ENCODE measurements at regions not wholly inside any gene's neighbourhood (a gene's known extent, or its start where the extent isn't known, plus 50 kb on each side); places are given as distances from the start of the nearest gene placed in this dataset.

DNA sequence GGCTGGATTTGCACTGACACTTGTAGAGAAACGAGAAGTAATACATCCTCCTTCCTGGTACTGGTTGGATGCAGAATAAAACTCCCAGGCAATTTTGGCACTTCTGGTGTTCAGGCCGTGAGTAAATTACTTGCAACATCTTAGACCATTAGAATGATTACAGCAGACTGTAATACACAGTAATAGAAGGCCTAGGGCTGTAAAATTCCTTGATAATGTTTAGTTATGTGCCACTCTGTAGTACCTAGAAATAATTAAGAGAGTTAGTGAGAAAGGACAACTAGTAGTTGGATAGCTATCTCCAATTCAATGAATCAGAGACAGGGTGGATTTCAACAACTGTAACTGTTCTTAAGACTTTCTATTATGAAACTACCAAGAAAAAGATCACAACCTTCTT lies 356.3 kb upstream of the SETBP1 start:
- TF ChIP-seq CREB5 (CRISPR knock-in tag; IDR thresholded peaks at IDR 0.05; ENCODE audit: low read depth) (no peak), TOX (CRISPR knock-in tag; IDR thresholded peaks at IDR 0.05; ENCODE audit: borderline replicate concordance) (no peak), BACH2 (CRISPR knock-in tag; IDR thresholded peaks at IDR 0.05; ENCODE audit: borderline replicate concordance) (no peak), ZFP30 (CRISPR knock-in tag; IDR thresholded peaks at IDR 0.05) (no peak), ZNF8 (CRISPR knock-in tag; IDR thresholded peaks at IDR 0.05) (no peak), PATZ1 (CRISPR knock-in tag; IDR thresholded peaks at IDR 0.05; ENCODE audit: borderline replicate concordance) (no peak), OSR1 (CRISPR knock-in tag; IDR thresholded peaks at IDR 0.05) (no peak), ZC3H10 (CRISPR knock-in tag; IDR thresholded peaks at IDR 0.05) (no peak)

All from SK-N-SH treated with all-trans-retinoic acid at 6 μM for 48 hours (cell line).